Left colon (tissue), 2 donors: ENCODE measurements at regions not wholly inside any gene's neighbourhood (a gene's known extent, or its start where the extent isn't known, plus 50 kb on each side); places are given as distances from the start of the nearest gene placed in this dataset.

Source experiments
- ATAC-seq: fragments of 200-7000 bp; cut with Tn5 transposase; one replicate; pipeline ENCODE4 v1.9.1; 2020; ENCODE audit warnings: mild to moderate bottlenecking, moderate library complexity
- DNase-seq, 2 donors: peaks; one replicate each; pipeline ENCODE4 v3.0.0-alpha.2; 2020
- intact Hi-C, 2 donors: fragments of 100-400 bp; cut with DNase I in 1 of 2; cut with micrococcal nuclease in 1 of 2; formaldehyde crosslinking; loops; one replicate each; pipeline versions ENCODE4 v1.11.2 to v1.14.0; 2022; cut with DNase I, micrococcal nuclease
- donor health status: DM: no; HTN: no; CAD: no.
- donor health status: DM: yes; HTN: yes; CAD: no.

DNA sequence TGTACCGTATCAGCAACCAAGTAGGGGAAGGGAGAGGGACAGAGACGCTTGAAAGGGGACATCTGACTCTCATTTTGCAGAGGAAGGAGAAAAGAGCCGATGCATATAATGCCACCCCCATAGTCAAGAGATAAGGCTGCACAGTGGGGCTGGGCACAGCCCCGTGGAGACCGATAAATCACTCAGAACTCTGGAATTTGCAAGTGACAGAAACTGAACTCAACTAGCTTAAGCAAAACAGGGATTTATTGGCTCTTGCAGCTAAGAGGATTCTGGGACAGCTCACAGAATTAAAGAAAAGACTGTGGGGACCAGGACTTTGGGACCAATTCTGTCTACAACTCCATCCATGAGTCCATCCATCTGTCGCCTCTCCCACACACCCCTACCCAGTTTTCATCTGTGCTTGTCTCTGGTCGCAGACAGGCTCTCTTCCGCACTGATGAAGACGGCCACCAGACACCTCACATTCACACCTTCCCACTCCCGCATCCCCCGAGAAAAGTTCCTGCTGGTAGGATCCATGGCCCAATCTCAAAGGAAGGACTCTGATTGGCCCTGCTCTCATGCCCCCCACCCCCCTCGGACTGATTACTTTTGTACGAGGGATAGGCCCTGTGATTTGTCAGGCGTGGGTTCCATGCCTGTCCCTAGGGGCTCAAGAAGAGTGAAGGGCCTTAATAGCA is 105.9 kb upstream of the RPL38 start:
- ATAC-seq (no peak), DNase-seq (no peak)
- intact Hi-C loops, result no loop called here

DNA sequence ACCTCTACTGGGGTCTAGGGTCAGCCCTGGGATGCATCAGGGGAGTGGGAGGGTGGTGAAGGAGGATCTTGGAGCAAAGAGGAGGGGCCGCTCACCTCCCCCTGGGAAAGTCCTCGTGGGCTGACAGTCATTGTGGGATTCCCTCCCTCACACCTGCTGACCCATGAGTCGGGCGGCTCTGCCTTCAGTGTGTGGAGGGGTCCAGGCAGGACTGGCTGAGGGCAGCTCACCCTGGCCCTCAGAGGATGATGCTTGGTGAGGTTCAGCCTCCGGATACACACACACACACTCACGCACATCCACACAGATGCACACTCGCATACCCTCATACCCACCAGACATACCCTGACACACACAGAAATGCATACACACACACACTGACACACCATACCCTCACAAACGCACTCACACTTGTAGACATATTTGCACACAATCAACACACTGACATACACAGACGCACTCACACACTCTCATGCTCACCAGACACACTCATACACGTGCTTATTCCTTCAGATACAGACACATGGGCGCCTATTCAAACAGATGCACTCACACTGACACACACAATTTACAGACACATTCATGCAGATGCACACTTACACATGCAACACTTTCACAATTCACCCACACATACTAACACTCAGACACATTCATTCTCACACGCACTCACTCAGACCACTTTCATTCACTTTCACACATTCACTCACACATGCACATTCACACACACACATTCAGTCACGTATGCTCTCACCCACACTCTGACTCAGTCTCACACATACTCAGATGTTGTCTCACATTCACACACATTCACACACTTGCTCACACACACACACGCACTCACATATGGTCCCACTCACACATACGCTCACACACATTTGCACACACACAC is 105.1 kb upstream of the RPL38 start:
- intact Hi-C loops, result no loop called here
- no peak for DNase-seq
- ATAC-seq, result no peak

GRCh38 chr17:74099442-74100340 is 103.8 kb upstream of the RPL38 start:
- ATAC-seq, result no peak
- intact Hi-C loops, result no loop called here
- DNase-seq, result no peak

DNA sequence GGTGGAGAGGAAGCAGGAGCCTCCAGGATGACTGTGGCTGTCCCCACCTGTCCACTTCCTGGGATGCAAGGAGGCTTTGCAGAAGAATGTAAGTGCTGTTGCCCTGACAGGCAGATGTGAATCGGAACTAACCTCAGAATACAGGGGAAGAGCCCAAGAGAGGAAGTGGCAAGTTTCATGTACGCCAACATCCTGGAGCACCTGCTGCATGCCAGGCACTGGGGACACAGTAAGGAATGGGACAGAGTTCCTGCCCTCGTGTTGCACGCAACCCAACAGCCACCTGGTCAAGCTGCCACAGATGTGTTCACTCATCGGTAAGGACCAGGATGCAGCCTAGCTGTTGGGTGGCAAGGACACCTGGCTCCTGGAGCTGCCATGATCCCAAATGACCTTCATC is 98.6 kb upstream of the RPL38 start:
- DNase-seq (no peak), ATAC-seq (no peak)

GRCh38 chr17:74107107-74107506 is 96.4 kb upstream of the RPL38 start:
- ATAC-seq (no peak), DNase-seq (no peak)
- intact Hi-C loops, result no loop called here

More for the DNA sequence above, 98.6 kb upstream of the RPL38 start:
- intact Hi-C loops, result no loop called here

DNA sequence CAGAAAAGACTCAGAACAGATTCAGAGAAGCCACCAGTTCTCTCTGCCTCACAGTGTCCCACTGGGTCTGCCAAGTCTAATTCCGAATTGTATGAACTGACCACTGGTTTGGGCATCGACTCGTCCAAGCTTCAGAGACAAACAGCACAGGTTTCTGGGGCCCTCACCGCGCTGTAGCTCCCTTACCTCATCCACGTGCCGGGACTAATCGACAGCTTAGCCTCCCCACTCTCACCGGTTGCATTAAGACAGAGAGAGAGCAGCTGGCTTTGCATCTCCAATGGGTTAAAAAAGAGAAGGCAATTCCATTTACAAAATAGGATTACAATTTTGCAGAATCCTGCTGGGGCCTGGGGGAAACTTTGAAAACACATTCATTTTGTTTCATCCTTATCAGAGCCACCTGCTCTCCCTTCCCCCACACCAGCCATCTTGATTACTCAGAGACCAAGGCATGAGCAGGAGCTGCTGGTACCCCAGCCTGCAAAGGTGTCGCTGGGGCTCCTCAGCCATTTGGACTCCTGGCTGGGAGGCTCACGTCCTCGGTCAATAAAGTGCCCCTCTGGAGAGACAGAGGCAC is 95.3 kb upstream of the RPL38 start:
- ATAC-seq (no peak), DNase-seq (no peak)
- intact Hi-C loops, result no loop called here

GRCh38 chr17:74110467-74110866 is 93.0 kb upstream of the RPL38 start:
- intact Hi-C loops, result no loop called here
- no peak for ATAC-seq

DNA sequence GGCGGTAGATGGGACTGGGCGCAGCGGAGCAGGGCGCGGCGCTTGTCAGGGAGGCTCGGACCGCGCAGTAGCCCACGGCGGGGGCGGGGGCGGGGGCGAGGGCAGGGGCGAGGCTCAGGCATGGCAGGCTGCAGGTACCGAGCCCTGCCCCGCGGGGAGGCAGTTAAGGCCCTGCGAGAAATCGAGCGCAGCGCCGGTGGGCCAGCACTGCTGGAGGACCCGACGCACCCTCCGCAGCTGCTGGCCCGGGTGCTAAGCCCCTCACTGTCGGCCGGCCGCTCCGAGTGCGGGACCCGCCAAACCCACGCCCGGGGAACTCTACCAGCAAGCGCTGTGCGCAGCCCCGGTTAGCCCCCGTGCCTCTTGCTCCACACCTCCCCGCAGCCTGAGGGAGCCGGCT is 90.2 kb upstream of the RPL38 start:
- DNase-seq (no peak), ATAC-seq (no peak)
- intact Hi-C loops, result no loop called here

More at GRCh38 chr17:74110467-74110866, 93.0 kb upstream of the RPL38 start:
- no peak for DNase-seq

DNA sequence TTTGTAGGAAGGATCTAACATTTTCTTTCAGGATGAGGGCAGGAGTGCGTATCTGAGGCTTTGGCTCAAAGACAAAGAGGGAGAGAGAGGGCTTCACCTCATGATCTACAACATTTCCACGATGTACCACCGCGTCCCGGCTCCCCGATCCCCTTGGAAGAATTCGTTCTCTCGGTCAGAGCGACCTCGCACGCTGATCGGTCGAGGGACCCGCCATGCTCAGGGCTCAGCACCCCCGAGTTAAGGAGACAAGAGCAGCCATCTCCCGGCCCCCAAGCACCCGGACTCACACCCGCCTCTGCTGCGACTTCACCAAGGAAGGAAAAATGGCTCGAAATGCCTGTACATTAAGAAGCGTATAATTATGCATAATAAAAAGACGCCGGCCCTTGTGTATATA is 89.5 kb upstream of the RPL38 start:
- intact Hi-C loops, result no loop called here
- DNase-seq (no peak), ATAC-seq (no peak)

DNA sequence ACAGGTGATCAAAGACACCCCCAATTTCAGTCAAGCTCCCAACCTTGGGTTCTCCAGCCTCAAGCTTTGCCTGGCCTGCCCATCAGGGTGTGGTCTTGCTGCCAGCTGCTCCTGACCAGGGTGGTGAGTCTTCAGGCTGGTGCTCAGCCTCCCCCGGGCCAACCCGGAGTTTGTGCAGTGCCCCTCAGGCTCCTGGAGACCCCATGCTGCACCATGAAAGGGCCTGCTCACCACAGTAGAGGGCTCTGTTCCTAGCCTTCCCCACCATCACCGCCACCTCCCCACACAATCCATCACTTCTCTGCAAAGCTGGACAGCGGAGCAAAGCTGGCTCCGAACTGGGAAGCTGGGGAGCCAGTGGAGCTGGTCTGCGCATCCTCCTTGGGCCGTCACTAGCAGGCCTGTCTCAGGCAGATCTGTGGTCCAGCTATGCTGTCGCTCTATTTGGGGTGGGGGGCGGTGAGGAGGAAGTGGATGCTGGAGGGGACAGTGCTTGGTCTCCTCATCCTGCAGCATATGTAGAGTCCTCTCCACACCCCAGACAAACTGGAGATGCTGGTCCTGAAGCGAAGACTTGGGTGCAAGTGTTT is 88.5 kb upstream of the RPL38 start:
- ATAC-seq (no peak), DNase-seq (no peak)
- intact Hi-C loops, result no loop called here

DNA sequence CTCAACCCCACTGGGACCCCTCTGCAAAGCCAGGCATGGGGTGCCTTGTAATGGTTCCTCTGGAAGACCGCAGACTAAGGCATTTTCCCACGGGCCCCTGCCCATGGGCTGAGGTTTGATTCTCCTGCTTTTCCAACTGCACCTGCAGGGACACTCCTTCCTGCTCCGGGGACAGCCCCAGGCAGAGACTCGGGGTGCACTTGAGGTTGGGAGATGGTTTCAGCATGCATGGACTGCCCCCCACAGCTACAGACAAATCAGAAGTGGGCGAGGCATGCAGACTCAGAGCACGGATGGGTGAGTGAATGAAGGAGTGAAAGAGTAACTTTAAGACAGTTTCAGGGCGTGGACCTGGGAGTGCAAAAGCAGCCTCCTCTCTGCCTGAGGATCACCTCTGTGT is 87.9 kb upstream of the RPL38 start:
- ATAC-seq (no peak), DNase-seq (no peak)
- intact Hi-C loops, result no loop called here

- intact Hi-C loops, result no loop called here
- DNase-seq (no peak), ATAC-seq (no peak)
Measured at GRCh38 chr17:74116087-74116717, 87.3 kb upstream of the RPL38 start.

DNA sequence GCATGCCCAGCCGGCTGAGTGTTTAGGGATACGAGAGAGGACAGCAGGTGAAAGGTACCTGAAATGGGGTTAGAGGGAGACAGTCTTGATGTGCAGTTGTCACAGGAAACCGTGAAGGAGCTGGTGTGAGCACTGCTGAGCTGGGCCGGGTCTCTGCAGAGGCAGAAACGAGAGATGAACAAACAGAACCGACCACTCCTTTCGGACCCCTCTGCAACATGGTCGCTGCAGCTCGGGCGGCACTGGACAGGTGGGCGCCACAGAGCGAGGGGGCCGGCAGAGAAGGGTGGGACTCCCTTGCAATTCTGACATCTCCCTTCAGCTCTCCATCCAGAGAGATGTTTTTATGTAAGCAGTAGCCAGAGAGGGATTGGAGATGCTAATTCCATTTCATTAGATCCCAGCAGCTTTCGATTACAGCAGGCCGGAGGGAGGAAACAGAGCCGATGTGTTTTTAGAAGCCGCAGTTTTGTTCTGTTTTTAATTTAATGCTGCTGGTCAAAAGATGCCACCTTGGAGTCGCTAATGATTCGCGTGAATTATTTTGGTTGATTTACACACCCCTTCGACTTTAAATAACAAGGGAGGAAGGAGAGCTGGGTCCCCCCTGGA is 86.3 kb upstream of the RPL38 start:
- ATAC-seq, result no peak
- intact Hi-C loops, result no loop called here
- DNase-seq, result no peak

- no peak for DNase-seq
- no peak for ATAC-seq
- intact Hi-C loops, result no loop called here
Measured at GRCh38 chr17:74117999-74118421, 85.5 kb upstream of the RPL38 start.

DNA sequence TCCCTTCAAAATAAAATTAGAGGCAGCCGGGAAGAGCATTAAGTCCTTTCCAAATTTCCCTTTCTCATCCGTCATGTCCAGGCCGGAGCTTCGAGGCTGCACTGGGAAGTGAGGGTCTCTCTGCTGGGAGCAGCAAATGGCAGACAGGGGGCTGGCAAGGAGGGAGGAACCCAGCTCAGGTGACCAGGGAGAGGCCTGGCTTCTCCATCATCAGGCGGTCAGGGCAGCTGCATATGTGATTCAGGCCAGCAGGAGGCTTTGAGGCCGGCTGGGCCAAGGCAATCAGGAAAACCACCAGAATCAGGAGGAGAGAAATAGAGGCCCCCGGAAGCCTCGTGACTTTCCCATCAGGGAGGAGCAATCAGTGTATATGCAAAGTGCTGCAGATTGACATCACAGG is 85.0 kb upstream of the RPL38 start:
- ATAC-seq, result no peak
- intact Hi-C loops, result no loop called here
- DNase-seq, result no peak

GRCh38 chr17:74119049-74119580 is 84.4 kb upstream of the RPL38 start:
- DNase-seq, result no peak
- intact Hi-C loops, result no loop called here
- no peak for ATAC-seq

- ATAC-seq (no peak), DNase-seq (no peak)
- intact Hi-C loops, result no loop called here
Measured at GRCh38 chr17:74119965-74120364, 83.5 kb upstream of the RPL38 start.

DNA sequence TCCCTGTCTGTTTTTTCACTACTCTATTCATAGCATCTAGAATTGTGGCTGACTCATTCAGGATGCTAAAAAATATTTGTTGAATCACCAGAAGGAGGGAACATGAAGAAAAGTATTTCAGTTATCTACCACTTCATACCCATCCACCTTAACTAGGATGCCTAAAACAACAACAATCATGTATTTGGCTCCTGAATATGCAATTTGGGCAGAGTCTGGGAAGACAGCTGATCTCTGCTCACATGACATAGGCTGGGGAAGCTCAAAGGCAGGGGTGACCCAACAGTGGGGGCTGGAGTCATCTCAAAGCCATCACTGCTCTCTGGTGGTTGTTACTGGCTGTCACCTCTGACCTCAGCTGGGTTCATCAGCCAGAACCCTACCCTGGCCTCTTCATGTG is 80.1 kb upstream of the RPL38 start:
- no peak for DNase-seq
- ATAC-seq, result no peak
- intact Hi-C loops, result no loop called here
